ENCODE measurements at regions not wholly inside any gene's neighbourhood (a gene's known extent, or its start where the extent isn't known, plus 50 kb on each side); places are given as distances from the start of the nearest gene placed in this dataset.
"Not testable (repeated sequence)": the region's sequence is repeated elsewhere in the genome, so short reads cannot be mapped to it uniquely, and the experiment has no call there.

DNA sequence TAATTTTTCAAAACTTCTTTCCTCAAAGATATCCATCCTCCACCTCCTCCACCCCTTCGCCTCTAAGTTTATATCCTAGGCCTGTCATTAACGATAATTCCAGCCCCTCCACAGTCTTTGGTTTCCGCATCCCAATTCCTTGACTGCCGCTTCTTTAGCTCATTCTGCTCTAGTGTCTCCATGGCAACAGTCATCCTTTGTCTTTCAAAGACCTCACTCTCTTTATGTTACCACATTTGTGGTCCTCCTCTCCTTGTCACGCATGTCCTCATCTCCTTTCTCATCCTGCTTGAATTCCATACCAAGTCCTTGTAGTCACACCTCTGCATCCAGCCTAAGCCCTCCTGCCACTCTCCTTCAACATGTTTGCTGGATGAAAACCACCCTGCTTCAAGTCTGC lies 511.2 kb upstream of the KLF6 start:
- FAIRE-seq (no peak), DNase-seq (ENCODE audit: extremely low spot score, insufficient read length, low read depth) (no peak)

DNA sequence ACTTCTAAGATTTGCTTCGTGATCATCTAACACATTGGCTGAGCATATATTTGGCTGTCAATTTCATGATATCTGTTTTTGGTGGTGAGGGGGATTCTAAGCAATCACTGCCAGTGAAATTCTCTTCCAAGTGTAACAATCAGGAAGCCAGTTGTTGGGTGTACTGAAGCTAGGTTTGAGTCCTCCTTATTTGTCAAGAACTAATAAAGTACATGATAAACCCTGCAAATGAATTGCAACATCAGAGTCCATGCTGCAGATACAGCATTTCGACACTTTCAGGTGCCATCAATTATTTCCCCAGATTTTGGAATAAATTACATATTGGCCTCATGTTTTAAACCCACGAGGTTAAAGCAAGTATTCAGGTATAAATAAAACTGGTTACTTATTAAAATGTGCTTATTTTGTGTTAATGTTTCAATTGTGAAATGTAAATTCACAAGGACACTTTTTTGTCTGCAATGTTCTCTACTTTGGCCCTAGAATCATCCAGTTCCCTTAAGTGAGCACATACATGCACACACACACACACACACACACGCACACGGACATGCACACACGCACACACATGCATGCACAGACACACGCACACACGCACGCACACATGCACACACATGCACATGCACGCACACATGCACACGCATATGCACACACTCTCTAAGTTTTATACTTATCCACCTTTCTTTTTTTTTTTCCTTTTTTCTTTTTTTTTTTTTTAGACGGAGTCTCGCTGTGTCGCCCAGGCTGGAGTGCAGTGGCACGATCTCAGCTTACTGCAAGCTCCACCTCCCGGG lies 510.2 kb upstream of the KLF6 start:
- DNase-seq (ENCODE audit: extremely low spot score, insufficient read length, low read depth) (no peak), FAIRE-seq (no peak)

- DNase-seq (ENCODE audit: extremely low spot score, insufficient read length, low read depth) (no peak), FAIRE-seq (no peak)
These were observed 509.3 kb upstream of the KLF6 start for GRCh38 chr10:4294271-4294670.

- FAIRE-seq (no peak), DNase-seq (ENCODE audit: extremely low spot score, insufficient read length, low read depth) (no peak)
These were observed 507.0 kb upstream of the KLF6 start for GRCh38 chr10:4291990-4292389.

DNA sequence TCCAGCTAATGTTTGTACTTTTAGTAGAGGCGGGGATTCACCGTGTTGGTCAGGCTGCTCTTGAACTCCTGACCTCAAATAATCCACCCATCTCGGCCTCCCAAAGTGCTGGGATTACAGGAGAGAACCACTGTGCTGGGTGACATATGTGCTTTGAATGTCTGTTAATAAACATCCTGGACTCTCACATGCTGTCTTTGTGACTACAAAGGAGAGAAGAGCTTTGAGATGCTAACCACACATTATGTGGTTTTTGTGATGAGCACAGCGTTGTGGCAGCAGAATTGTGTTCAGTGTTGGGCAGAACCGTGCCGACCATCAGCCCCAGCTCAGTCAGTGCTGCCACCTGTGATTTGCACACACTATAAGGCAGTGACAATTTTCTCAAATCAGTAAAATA lies 500.1 kb upstream of the KLF6 start:
- FAIRE-seq (no peak), DNase-seq (ENCODE audit: extremely low spot score, insufficient read length, low read depth) (no peak)

DNA sequence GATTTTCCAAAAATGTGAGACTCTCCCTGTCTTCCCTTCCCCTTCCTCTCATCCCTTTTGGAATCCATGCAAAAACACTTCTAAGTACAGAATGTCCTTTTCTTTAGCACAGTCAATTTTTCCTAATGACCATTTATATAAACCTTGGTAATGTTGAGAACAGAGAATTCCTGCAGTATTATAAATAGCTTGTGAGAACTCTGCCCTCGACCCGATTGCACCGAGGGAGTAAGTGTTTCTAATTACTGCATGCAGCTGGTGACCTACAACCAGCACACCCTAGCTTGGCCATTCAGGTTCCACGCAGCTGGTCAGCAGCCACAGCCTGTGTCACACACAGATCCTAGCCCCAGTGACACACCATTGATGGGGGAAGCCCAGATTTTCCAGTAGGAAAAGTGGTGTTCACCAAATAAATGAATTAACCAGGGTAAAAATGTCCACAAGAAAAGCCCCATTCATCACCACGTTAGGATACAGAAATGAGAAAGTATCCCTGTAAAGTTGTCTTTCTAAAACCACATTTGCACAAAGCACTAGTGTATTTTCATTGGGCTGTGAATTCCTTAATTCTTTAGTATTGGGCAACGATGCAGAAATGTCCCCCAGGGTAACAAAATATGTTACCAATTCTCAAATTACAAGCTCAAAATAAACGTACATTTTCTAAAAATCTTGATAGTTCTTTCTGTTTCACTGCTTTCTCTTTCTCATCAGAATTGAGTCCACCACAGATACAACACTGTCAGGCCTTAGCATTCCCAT lies 499.0 kb upstream of the KLF6 start:
- FAIRE-seq: no peak

GRCh38 chr10:4282496-4282895 lies 497.5 kb upstream of the KLF6 start:
- DNase-seq (ENCODE audit: extremely low spot score, insufficient read length, low read depth): no peak
- FAIRE-seq: no peak

More for the DNA sequence above, 499.0 kb upstream of the KLF6 start:
- no peak for DNase-seq (ENCODE audit: extremely low spot score, insufficient read length, low read depth)

- no peak for FAIRE-seq
- no peak for DNase-seq (ENCODE audit: extremely low spot score, insufficient read length, low read depth)
These were observed 496.3 kb upstream of the KLF6 start for GRCh38 chr10:4281190-4281825.

- no peak for DNase-seq (ENCODE audit: extremely low spot score, insufficient read length, low read depth)
- no peak for FAIRE-seq
These were observed 495.6 kb upstream of the KLF6 start for GRCh38 chr10:4280461-4281189.

DNA sequence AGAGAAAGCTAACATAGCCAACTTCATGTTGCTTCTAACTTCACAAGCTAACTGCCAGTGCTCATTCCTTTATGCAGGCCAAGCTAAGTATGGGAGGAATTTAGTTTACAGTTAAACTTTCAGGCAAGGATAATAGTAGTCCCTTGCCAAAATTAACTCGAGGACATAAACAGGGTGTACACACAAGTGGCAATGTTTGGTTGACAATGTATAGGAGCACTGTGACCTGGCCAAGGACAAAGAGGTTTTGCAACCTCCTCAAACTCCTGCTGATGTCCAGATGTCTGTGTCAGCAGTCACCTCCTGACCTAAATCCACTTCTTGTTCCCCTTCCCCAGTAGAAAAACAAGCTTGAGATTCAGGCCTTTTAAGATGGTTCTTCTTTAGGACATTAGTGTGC lies 494.6 kb upstream of the KLF6 start:
- DNase-seq (ENCODE audit: extremely low spot score, insufficient read length, low read depth) (no peak), FAIRE-seq (no peak)

DNA sequence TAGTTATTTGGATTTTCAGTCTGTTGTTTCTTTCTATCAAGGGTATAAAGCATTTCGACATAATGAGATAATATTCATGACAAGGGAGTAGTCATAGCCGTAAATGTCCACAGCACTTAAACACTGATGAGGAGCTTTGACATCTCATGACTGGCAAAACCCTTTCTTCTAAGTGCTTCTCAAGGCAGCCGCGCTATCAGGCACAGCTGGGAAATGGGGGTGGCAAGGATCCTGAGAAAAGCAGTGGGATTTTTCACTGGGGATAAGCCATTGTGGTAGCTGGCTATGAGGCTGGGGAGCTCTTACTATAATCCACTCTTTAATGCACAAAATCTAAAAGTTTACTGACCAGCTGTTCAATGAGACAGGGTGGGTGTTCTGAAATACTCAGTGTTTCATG lies 493.2 kb upstream of the KLF6 start:
- FAIRE-seq: no peak
- no peak for DNase-seq (ENCODE audit: extremely low spot score, insufficient read length, low read depth)

DNA sequence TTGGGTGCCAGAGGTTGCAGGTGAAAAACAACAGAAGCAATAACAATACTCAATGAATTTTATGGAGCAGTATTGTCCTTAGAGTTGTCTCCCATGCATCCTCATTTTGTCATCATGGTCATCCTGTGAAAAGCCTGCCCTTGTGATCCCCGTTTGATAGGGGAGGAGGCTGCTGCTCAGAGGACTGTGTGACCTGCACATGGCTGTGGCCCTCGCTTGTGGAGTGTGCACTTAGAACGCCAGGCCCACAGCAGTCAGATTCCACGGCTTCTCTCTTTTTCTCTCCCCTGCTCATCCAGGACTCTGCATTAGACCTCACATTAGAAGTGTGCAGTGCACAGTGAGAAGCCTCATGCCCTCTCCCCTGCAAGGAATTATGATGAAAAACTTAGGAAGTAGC lies 491.1 kb upstream of the KLF6 start:
- FAIRE-seq (no peak), DNase-seq (ENCODE audit: extremely low spot score, insufficient read length, low read depth) (no peak)

GRCh38 chr10:4274671-4275070 lies 489.7 kb upstream of the KLF6 start:
- not testable (repeated sequence) for DNase-seq (ENCODE audit: extremely low spot score, insufficient read length, low read depth); FAIRE-seq

- no peak for FAIRE-seq
These were observed 486.2 kb upstream of the KLF6 start for GRCh38 chr10:4271193-4271592.

GRCh38 chr10:4270116-4270515 lies 485.1 kb upstream of the KLF6 start:
- DNase-seq (ENCODE audit: extremely low spot score, insufficient read length, low read depth) (no peak), FAIRE-seq (no peak)

More at GRCh38 chr10:4271193-4271592, 486.2 kb upstream of the KLF6 start:
- DNase-seq (ENCODE audit: extremely low spot score, insufficient read length, low read depth): no peak

GRCh38 chr10:4268490-4268889 lies 483.5 kb upstream of the KLF6 start:
- not testable (repeated sequence) for FAIRE-seq

GRCh38 chr10:4267086-4267773 lies 482.2 kb upstream of the KLF6 start:
- FAIRE-seq (no peak), DNase-seq (ENCODE audit: extremely low spot score, insufficient read length, low read depth) (no peak)

More at GRCh38 chr10:4268490-4268889, 483.5 kb upstream of the KLF6 start:
- DNase-seq (ENCODE audit: extremely low spot score, insufficient read length, low read depth): not testable (repeated sequence)

DNA sequence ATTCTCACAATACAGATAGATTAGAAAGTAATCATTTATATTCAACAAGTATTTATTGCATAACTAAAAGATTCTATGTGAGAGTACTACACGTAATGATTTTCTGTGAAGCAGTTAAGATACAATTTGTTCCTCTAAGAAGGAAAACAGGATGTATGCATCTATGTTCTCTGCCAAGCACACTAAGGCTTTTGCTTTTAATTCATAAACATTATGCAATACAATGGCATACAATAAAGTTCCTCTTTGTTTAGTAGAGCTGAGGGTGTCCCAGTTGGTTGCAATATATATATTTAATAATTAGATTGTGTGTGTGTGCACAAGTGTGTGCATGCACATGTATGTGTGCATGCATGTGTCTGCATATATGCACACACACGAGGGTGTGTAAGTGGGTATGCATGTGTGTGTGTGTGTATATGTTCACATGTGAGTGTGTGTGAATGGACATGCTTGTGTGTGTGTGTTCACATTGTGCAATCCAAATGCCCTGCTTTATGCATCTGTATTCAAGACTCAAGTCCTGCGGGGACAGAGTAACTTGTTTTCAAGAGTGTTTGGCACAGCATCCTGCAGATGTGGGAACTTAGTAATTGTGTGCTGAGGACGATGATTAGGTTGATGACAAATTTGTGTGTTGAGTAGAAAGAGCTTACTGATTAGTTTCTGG lies 481.5 kb upstream of the KLF6 start:
- no peak for FAIRE-seq
- DNase-seq (ENCODE audit: extremely low spot score, insufficient read length, low read depth): no peak

DNA sequence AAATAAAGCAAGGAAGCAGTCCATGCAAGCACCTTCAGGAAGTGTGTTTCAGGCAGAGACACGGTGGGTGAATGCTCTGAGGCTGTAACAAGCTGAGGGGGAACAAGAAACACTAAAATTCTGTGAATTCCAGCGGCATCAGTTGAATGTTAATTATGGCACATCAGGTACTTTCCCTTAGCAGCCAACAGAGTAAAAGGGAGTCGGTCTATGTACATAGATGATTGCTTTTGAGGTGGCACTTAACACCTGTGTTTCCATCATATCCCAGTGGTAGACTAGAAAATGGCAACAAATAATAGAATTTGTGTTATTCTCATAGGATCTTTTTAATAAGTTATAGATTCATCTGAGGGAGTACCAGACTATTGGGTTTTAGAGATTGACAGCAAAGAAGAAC lies 481.0 kb upstream of the KLF6 start:
- FAIRE-seq: no peak
- DNase-seq (ENCODE audit: extremely low spot score, insufficient read length, low read depth): no peak

Measured in GM18507 (cell line).